PC-9 (cell line): ENCODE measurements at regions not wholly inside any gene's neighbourhood (a gene's known extent, or its start where the extent isn't known, plus 50 kb on each side); places are given as distances from the start of the nearest gene placed in this dataset.

Experiments
- BruUV-seq: library from RNA; stranded (reverse); fragments of 400-500 nt; replicated peaks from 2 replicates; lab custom pipeline; 2021; lab: Mats Ljungman, UMichigan
- CTCF ChIA-PET: fragments of 300-600 bp; sonication (Branson Sonifier 250); formaldehyde crosslinking; loops from one replicate; lab custom pipeline; 2022; ENCODE audit warnings: antibody characterized with exemption; lab: Charles Lee
- POLR2A ChIA-PET: fragments of 300-600 bp; sonication (Branson Sonifier 250); formaldehyde crosslinking; loops from one replicate; lab custom pipeline; 2022; ENCODE audit warnings: antibody characterized with exemption; ENCODE audit not compliant: unreplicated experiment; lab: Charles Lee
- DNase-seq, 2 experiments: peaks; one replicate each; pipeline versions ENCODE4 v3.0.0 to v3.0.0-alpha.2; 2015 to 2022; ENCODE audit warnings: mixed read lengths in 1 of 2
- H2AFZ ChIP-seq: fragments of 200-600 bp; sonication (generic); 2 replicates; pipeline ENCODE4 v1.8.1; 2017; ENCODE audit warnings: antibody characterized with exemption
- H3F3A ChIP-seq: fragments of 200-600 bp; sonication (generic); 2 replicates; pipeline ENCODE4 v1.8.1; 2017; ENCODE audit warnings: antibody characterized with exemption, mild to moderate bottlenecking, low read depth; ENCODE audit not compliant: insufficient read depth
- H3K27ac ChIP-seq: fragments of 200-600 bp; sonication (generic); 2 replicates; pipeline ENCODE4 v1.6.1; 2016; ENCODE audit warnings: mixed run types
- H3K27me3 ChIP-seq: fragments of 200-600 bp; sonication (generic); 2 replicates; pipeline ENCODE4 v1.6.1; 2016; ENCODE audit warnings: low read depth, mixed run types; ENCODE audit not compliant: insufficient read depth
- H3K36me3 ChIP-seq: fragments of 200-600 bp; sonication (generic); 2 replicates; pipeline ENCODE4 v1.6.1; 2016; ENCODE audit warnings: low read depth, mixed run types
- H3K4me1 ChIP-seq: fragments of 200-600 bp; sonication (generic); replicated peaks from 2 replicates; pipeline ENCODE4 v1.6.1; 2016; ENCODE audit warnings: mixed run types; ENCODE audit not compliant: insufficient read depth
- H3K4me2 ChIP-seq: fragments of 200-600 bp; sonication (generic); 2 replicates; pipeline ENCODE4 v1.6.1; 2017; ENCODE audit warnings: mixed run types
- H3K4me3 ChIP-seq: fragments of 200-600 bp; sonication (generic); 2 replicates; pipeline ENCODE4 v1.6.1; 2016; ENCODE audit warnings: mixed run types
- H3K79me2 ChIP-seq: fragments of 200-600 bp; sonication (generic); 2 replicates; pipeline ENCODE4 v1.6.1; 2017; ENCODE audit warnings: low read depth, mixed run types
- H3K9me2 ChIP-seq: fragments of 200-600 bp; sonication (generic); 2 replicates; pipeline ENCODE4 v1.8.1; 2017; ENCODE audit warnings: mild to moderate bottlenecking; ENCODE audit not compliant: insufficient read depth
- H3K9me3 ChIP-seq: fragments of 200-600 bp; sonication (generic); 2 replicates; pipeline ENCODE4 v1.8.1; 2016; ENCODE audit warnings: low read depth; ENCODE audit not compliant: insufficient read depth
- H4K20me1 ChIP-seq: fragments of 200-600 bp; sonication (generic); 2 replicates; pipeline ENCODE4 v1.8.1; 2017; ENCODE audit not compliant: insufficient read depth
- CTCF ChIP-seq: fragments of 200-600 bp; sonication (generic); conservative IDR thresholded peaks from 2 replicates; pipeline ENCODE4 v1.6.1; 2017; ENCODE audit warnings: mixed run types, antibody characterized with exemption, mild to moderate bottlenecking, moderate library complexity
- EZH2 ChIP-seq: fragments of 200-600 bp; sonication (generic); IDR thresholded peaks from 2 replicates; pipeline ENCODE4 v1.8.0; 2017; ENCODE audit warnings: antibody characterized with exemption, low read depth
- intact Hi-C: fragments of 100-400 bp; cut with micrococcal nuclease; formaldehyde crosslinking; loops from one replicate; pipeline ENCODE4 v1.10.0; 2022; ENCODE audit not compliant: unreplicated experiment

- Histone ChIP-seq H3K36me3 (no peaks in the 10 kb centered on the region), H3K9me2 (no peaks in the 10 kb centered on the region), H3K4me2 (no peak overlapping the region), H3F3A (peaks cover 5% of the 10 kb centered on the region; the same call in 1 of the 2 replicates), H3K9me3 (no peaks in the 10 kb centered on the region; the same call in 1 of the 2 replicates), H3K27me3 (no peaks in the 10 kb centered on the region), H3K4me1 (peaks cover 22% of the 10 kb centered on the region), H2AFZ (no peak overlapping the region), H3K79me2 (no peaks in the 10 kb centered on the region), H4K20me1 (no peaks in the 10 kb centered on the region), H3K4me3 (no peak overlapping the region), H3K27ac (no peak overlapping the region)
- ChIA-PET CTCF (no interaction called here), POLR2A (no interaction called here)
- BruUV-seq = no TSS peak
- DNase-seq = peak in 1 of 2 experiments; percentile 45
- intact Hi-C loops = no loop called here
- no peak for TF ChIP-seq EZH2
- no peak for TF ChIP-seq CTCF
These were observed 78.6 kb downstream of the SPRY4 start for GRCh38 chr5:142246258-142246657.

GRCh38 chr5:142245786-142246185, 79.0 kb downstream of the SPRY4 start:
- H3K4me2 ChIP-seq = no peak overlapping the region
- no peaks in the 10 kb centered on the region for H3K27me3 ChIP-seq
- no peaks in the 10 kb centered on the region for H3K36me3 ChIP-seq
- H2AFZ ChIP-seq = no peak overlapping the region
- TF ChIP-seq EZH2 = no peak
- no peak for TF ChIP-seq CTCF
- 0 out of 2 replicates have a peak, but pooled peaks cover 3% of the 10 kb centered on the region for H3F3A ChIP-seq
- ChIA-PET CTCF (interaction anchor here (0.6 kb wide), 1 partner anchor 927 kb away, joined by 4 read pairs; no protein-coding TSS in a partner anchor), POLR2A (no interaction called here)
- BruUV-seq = no TSS peak
- no peaks in the 10 kb centered on the region; the same call in 1 of the 2 replicates for H3K9me3 ChIP-seq
- intact Hi-C loops = no loop called here
- H3K9me2 ChIP-seq = no peaks in the 10 kb centered on the region
- H3K4me3 ChIP-seq = no peak overlapping the region
- no peaks in the 10 kb centered on the region for H4K20me1 ChIP-seq
- no peak overlapping the region for H3K27ac ChIP-seq
- no peak for DNase-seq
- peaks cover 19% of the 10 kb centered on the region for H3K4me1 ChIP-seq
- no peaks in the 10 kb centered on the region for H3K79me2 ChIP-seq

- ChIA-PET CTCF (no interaction called here), POLR2A (no interaction called here)
- no peak overlapping the region for H2AFZ ChIP-seq
These were observed 80.4 kb downstream of the SPRY4 start for GRCh38 chr5:142244440-142244839.

More at GRCh38 chr5:142244440-142244839, 80.4 kb downstream of the SPRY4 start:
- Histone ChIP-seq H3F3A (peaks cover 11% of the 10 kb centered on the region; the same call in 1 of the 2 replicates), H3K4me3 (no peak overlapping the region), H3K27me3 (no peaks in the 10 kb centered on the region), H3K9me2 (no peaks in the 10 kb centered on the region), H4K20me1 (no peaks in the 10 kb centered on the region), H3K9me3 (no peaks in the 10 kb centered on the region), H3K4me1 (peaks cover 23% of the 10 kb centered on the region), H3K36me3 (no peaks in the 10 kb centered on the region), H3K27ac (no peak overlapping the region), H3K79me2 (no peaks in the 10 kb centered on the region), H3K4me2 (no peak overlapping the region)
- intact Hi-C loops = no loop called here
- no TSS peak for BruUV-seq
- no peak for DNase-seq
- no peak for TF ChIP-seq CTCF
- TF ChIP-seq EZH2 = no peak
